IMR-90 (cell line): ENCODE measurements at regions not wholly inside any gene's neighbourhood (a gene's known extent, or its start where the extent isn't known, plus 50 kb on each side); places are given as distances from the start of the nearest gene placed in this dataset.

Experiments used
- ATAC-seq: fragments of 200-7000 bp; cut with Tn5 transposase; 2 replicates; pipeline ENCODE4 v1.9.1; 2020; ENCODE audit warnings: low read depth, mild to moderate bottlenecking, moderate library complexity
- BruUV-seq: library from RNA; stranded (reverse); fragments of 400-500 nt; replicated peaks from 2 replicates; lab custom pipeline; 2021; lab: Mats Ljungman, UMichigan
- CTCF ChIA-PET: fragments of 300-600 bp; formaldehyde crosslinking; extraction: SDS; loops from one replicate; lab custom pipeline; 2021; ENCODE audit warnings: antibody characterized with exemption; lab: Yijun Ruan, JAX
- POLR2A ChIA-PET: fragments of 300-600 bp; sonication (Branson Sonifier 250); formaldehyde crosslinking; loops from one replicate; lab custom pipeline; 2022; ENCODE audit warnings: antibody characterized with exemption; ENCODE audit not compliant: unreplicated experiment; lab: Charles Lee
- DNase-seq: peaks from one replicate; pipeline ENCODE4 v3.0.0; 2013
- H2AFZ ChIP-seq: replicated peaks from 2 replicates; pipeline ENCODE3; 2013; ENCODE audit warnings: low read length, mild to moderate bottlenecking; ENCODE audit not compliant: poor library complexity
- H2AK5ac ChIP-seq: 2 replicates; pipeline ENCODE4 v1.6.1; 2013; ENCODE audit warnings: low read depth, low read length, inconsistent platforms
- H2AK9ac ChIP-seq: replicated peaks from 2 replicates; pipeline ENCODE3; 2013; ENCODE audit warnings: mild to moderate bottlenecking, low read depth, low read length, moderate library complexity; ENCODE audit not compliant: poor library complexity
- H2BK120ac ChIP-seq: 2 replicates; pipeline ENCODE4 v1.6.1; 2013; ENCODE audit warnings: low read depth, low read length, inconsistent platforms
- H2BK15ac ChIP-seq: 3 replicates; pipeline ENCODE4 v1.6.1; 2013; ENCODE audit warnings: low read depth, low read length, inconsistent platforms
- H2BK20ac ChIP-seq: 2 replicates; pipeline ENCODE4 v1.6.1; 2013; ENCODE audit warnings: low read depth, mild to moderate bottlenecking, inconsistent platforms, low read length, moderate library complexity
- H2BK5ac ChIP-seq: 2 replicates; pipeline ENCODE4 v1.6.1; 2013; ENCODE audit warnings: mild to moderate bottlenecking, low read depth, low read length, inconsistent platforms; ENCODE audit not compliant: poor library complexity, severe bottlenecking
- H3K14ac ChIP-seq: replicated peaks from 2 replicates; pipeline ENCODE4 v1.6.1; 2013; ENCODE audit warnings: low read depth, low read length, inconsistent platforms
- H3K18ac ChIP-seq: 2 replicates; pipeline ENCODE4 v1.6.1; 2013; ENCODE audit warnings: low read depth, low read length, control low read depth
- H3K23ac ChIP-seq: 2 replicates; pipeline ENCODE4 v1.6.1; 2013; ENCODE audit warnings: low read depth, low read length, inconsistent platforms
- H3K27ac ChIP-seq: 2 replicates; pipeline ENCODE4 v1.5.1; 2013; ENCODE audit warnings: mild to moderate bottlenecking, control low read depth, low read length; ENCODE audit not compliant: insufficient read depth
- H3K27me3 ChIP-seq: 2 replicates; pipeline ENCODE4 v1.6.1; 2013; ENCODE audit warnings: low read length; ENCODE audit not compliant: control insufficient read depth, insufficient read depth
- H3K36me3 ChIP-seq: 2 replicates; pipeline ENCODE4 v1.6.1; 2013; ENCODE audit warnings: low read length, mixed read lengths; ENCODE audit not compliant: control insufficient read depth, insufficient read depth
- H3K4ac ChIP-seq: 2 replicates; pipeline ENCODE4 v1.6.1; 2013; ENCODE audit warnings: low read depth, low read length, inconsistent platforms
- H3K4me1 ChIP-seq: 2 replicates; pipeline ENCODE4 v1.6.1; 2013; ENCODE audit warnings: low read length, mixed read lengths; ENCODE audit not compliant: control insufficient read depth, insufficient read depth
- H3K4me2 ChIP-seq: 2 replicates; pipeline ENCODE4 v1.6.1; 2013; ENCODE audit warnings: low read depth, mild to moderate bottlenecking, control low read depth, low read length, moderate library complexity
- H3K4me3 ChIP-seq: 2 replicates; pipeline ENCODE4 v1.5.1; 2013; ENCODE audit warnings: low read depth, mild to moderate bottlenecking, control low read depth, low read length, moderate library complexity; ENCODE audit not compliant: insufficient read depth
- H3K56ac ChIP-seq: 2 replicates; pipeline ENCODE4 v1.6.1; 2013; ENCODE audit warnings: low read length, inconsistent platforms; ENCODE audit not compliant: insufficient read depth; ENCODE audit errors: extremely low read depth
- H3K79me1 ChIP-seq, 2 experiments: 2 replicates each; pipeline ENCODE4 v1.6.1; 2013; ENCODE audit warnings: low read length in 2 of 2, inconsistent platforms in 1 of 2, low read depth in 1 of 2
- H3K9ac ChIP-seq: 2 replicates; pipeline ENCODE4 v1.6.1; 2013; ENCODE audit warnings: low read depth, low read length, control low read depth
- H3K9me1 ChIP-seq: 2 replicates; pipeline ENCODE4 v1.6.1; 2013; ENCODE audit warnings: low read length, inconsistent platforms; ENCODE audit not compliant: insufficient read depth
- H3K9me3 ChIP-seq: 2 replicates; pipeline ENCODE4 v1.6.1; 2013; ENCODE audit warnings: low read length; ENCODE audit not compliant: control insufficient read depth, insufficient read depth
- H4K20me1 ChIP-seq: 2 replicates; pipeline ENCODE4 v1.6.1; 2013; ENCODE audit warnings: low read length, inconsistent platforms; ENCODE audit not compliant: insufficient read depth
- H4K5ac ChIP-seq: 2 replicates; pipeline ENCODE4 v1.6.1; 2013; ENCODE audit warnings: mild to moderate bottlenecking, low read depth, low read length, control low read depth
- H4K8ac ChIP-seq, 2 experiments: 2 replicates each; pipeline ENCODE4 v1.6.1; 2013; ENCODE audit warnings: low read depth in 2 of 2, low read length in 2 of 2, control low read depth in 1 of 2, inconsistent platforms in 1 of 2
- H4K91ac ChIP-seq: 2 replicates; pipeline ENCODE4 v1.6.1; 2013; ENCODE audit warnings: low read depth, low read length, inconsistent platforms; ENCODE audit not compliant: insufficient read depth
- BHLHE40 ChIP-seq: fragments of 150-350 bp; IDR thresholded peaks from 2 replicates; pipeline ENCODE4 v1.6.1; 2016; ENCODE audit warnings: mild to moderate bottlenecking, low read depth, low read length
- CEBPB ChIP-seq: IDR thresholded peaks from 2 replicates; pipeline ENCODE4 v1.6.1; 2012; ENCODE audit warnings: low read depth, low read length, improper control_type of control experiment
- CHD1 ChIP-seq: IDR thresholded peaks from 2 replicates; pipeline ENCODE4 v1.6.1; 2012; ENCODE audit warnings: low read depth, low read length, improper control_type of control experiment
- FOS ChIP-seq: fragments of 150-350 bp; IDR thresholded peaks from 2 replicates; pipeline ENCODE4 v1.6.1; 2016; ENCODE audit warnings: low read depth, low read length
- MAFK ChIP-seq: IDR thresholded peaks from 2 replicates; pipeline ENCODE4 v1.6.1; 2012; ENCODE audit warnings: low read depth, low read length, improper control_type of control experiment
- MAZ ChIP-seq: IDR thresholded peaks from 2 replicates; pipeline ENCODE4 v1.6.1; 2012; ENCODE audit warnings: low read depth, mild to moderate bottlenecking, low read length, improper control_type of control experiment, moderate library complexity, borderline replicate concordance
- MXI1 ChIP-seq: IDR thresholded peaks from 2 replicates; pipeline ENCODE4 v1.6.1; 2012; ENCODE audit warnings: low read depth, mild to moderate bottlenecking, low read length, moderate library complexity, borderline replicate concordance
- NFE2L2 ChIP-seq: fragments of 150-350 bp; IDR thresholded peaks from 2 replicates; pipeline ENCODE4 v1.6.1; 2016; ENCODE audit warnings: low read depth, mild to moderate bottlenecking, low read length
- RAD21 ChIP-seq: IDR thresholded peaks from 2 replicates; pipeline ENCODE4 v1.6.1; 2012; ENCODE audit warnings: low read length, improper control_type of control experiment
- RCOR1 ChIP-seq: IDR thresholded peaks from 2 replicates; pipeline ENCODE4 v1.6.1; 2012; ENCODE audit warnings: mild to moderate bottlenecking, low read length, improper control_type of control experiment; ENCODE audit not compliant: insufficient replicate concordance
- RFX5 ChIP-seq: IDR thresholded peaks from 2 replicates; pipeline ENCODE4 v1.8.0; 2012; ENCODE audit warnings: low read depth, mild to moderate bottlenecking, low read length, moderate library complexity
- WGBS, 2 experiments: methylation state at CpG; one replicate each; pipeline versions ENCODE4 v1.1.5 to v1.1.7; 2013; ENCODE audit warnings: missing lambda C conversion rate in 2 of 2; ENCODE audit not compliant: insufficient read length in 1 of 2; ENCODE audit errors: extremely low coverage in 2 of 2; 5-methylcytosine and 5-hydroxymethylcytosine counted together
- dilution Hi-C: fragments of 300-500 bp; cut with HindIII; formaldehyde crosslinking; loops from one replicate; pipeline ENCODE4 v1.14.3; 2018; ENCODE audit warnings: low sequenced_read_pairs; ENCODE audit not compliant: unreplicated experiment
- in situ Hi-C: fragments of 300-500 bp; cut with MboI; formaldehyde crosslinking; loops from 3 replicates; pipeline ENCODE4 v1.14.3; 2019; ENCODE audit warnings: low sequenced_read_pairs, inconsistent platforms, mixed read lengths
- intact Hi-C: fragments of 100-400 bp; cut with micrococcal nuclease; formaldehyde crosslinking; loops from 2 replicates; pipeline ENCODE4 v1.10.0; 2022
- TF ChIP-seq, protein P1 (sequence below): fragments of 150-350 bp; IDR thresholded peaks from 2 replicates; pipeline ENCODE4 v1.6.1; 2016; ENCODE audit warnings: low read depth, mild to moderate bottlenecking, low read length, moderate library complexity, borderline replicate concordance

DNA sequence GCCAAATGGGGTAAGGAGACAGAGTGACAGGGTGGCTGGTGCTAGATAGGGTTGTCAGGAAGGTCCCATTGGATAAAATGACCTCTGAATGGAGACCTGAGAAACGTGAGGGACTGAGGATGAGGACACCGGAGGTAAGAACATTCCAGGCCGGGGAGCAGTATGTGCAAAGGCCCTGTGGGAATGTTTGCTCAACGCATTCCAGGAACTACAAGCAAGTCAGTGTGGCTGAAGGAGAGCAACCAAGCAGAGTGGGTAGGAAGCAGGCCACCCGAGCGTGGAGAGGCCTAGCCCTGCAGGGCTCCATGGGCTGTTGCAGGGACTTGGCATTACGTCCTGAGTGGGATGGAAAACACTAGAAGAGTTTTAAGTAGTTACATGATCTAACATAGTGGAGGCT lies 185.6 kb downstream of the ZBTB18 start:
- dilution Hi-C loops: no loop called here

More for the DNA sequence above, 185.6 kb downstream of the ZBTB18 start:
- Histone ChIP-seq H2BK5ac (no peak overlapping the region), H3K9me3 (no peaks in the 10 kb centered on the region), H2AFZ (peak overlapping the region; percentile 47), H2BK120ac (peak overlapping the region; percentile 2; the same call in 1 of the 2 replicates), H3K4me3 (no peak overlapping the region), H2BK20ac (no peak overlapping the region; the same call in 1 of the 2 replicates), H4K91ac (no peak overlapping the region), H4K8ac (no peak overlapping the region), H3K4me1 (peaks cover 11% of the 10 kb centered on the region), H3K27me3 (no peaks in the 10 kb centered on the region; the same call in 1 of the 2 replicates), H2AK9ac (no peak overlapping the region), H3K4ac (no peak overlapping the region), H3K56ac (no peak overlapping the region), H2BK15ac (no peak overlapping the region), H3K9me1 (0 out of 2 replicates have a peak, but pooled peaks cover 5% of the 10 kb centered on the region), H3K27ac (no peak overlapping the region), H4K20me1 (no peaks in the 10 kb centered on the region), H3K23ac (no peak overlapping the region), H3K14ac (no peak overlapping the region), H2AK5ac (0 out of 2 replicates have a peak overlapping the region, but pooled peaks have one; percentile 20), H3K79me1 (no peaks in the 10 kb centered on the region), H4K5ac (no peak overlapping the region), H3K4me2 (no peak overlapping the region), H3K18ac (no peak overlapping the region), H3K9ac (no peak overlapping the region), H3K36me3 (no peaks in the 10 kb centered on the region)
- BruUV-seq: no TSS peak
- CTCF ChIA-PET: interaction anchor here (0.9 kb wide), 1 partner anchor 299 kb away, joined by 3 read pairs; no protein-coding TSS in a partner anchor
- in situ Hi-C loops (no loop called here), intact Hi-C loops (no loop called here)
- TF ChIP-seq NFE2L2 (no peak), FOS (no peak), MAFK (no peak), RAD21 (no peak), RCOR1 (no peak), MAZ (no peak), CHD1 (no peak), RFX5 (no peak), MXI1 (no peak), BHLHE40 (no peak), CEBPB (no peak)
- TF ChIP-seq, protein P1, sequence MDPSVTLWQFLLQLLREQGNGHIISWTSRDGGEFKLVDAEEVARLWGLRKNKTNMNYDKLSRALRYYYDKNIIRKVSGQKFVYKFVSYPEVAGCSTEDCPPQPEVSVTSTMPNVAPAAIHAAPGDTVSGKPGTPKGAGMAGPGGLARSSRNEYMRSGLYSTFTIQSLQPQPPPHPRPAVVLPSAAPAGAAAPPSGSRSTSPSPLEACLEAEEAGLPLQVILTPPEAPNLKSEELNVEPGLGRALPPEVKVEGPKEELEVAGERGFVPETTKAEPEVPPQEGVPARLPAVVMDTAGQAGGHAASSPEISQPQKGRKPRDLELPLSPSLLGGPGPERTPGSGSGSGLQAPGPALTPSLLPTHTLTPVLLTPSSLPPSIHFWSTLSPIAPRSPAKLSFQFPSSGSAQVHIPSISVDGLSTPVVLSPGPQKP: no peak
- DNase-seq (no peak), ATAC-seq (no peak)
- 93% methylated on average over 5 of the region's 7 CpGs; no CpG with 5 or more reads in 1 of the 2 experiments for WGBS, 2 experiments
- POLR2A ChIA-PET: no interaction called here
